Uterus (tissue), 2 donors: ENCODE measurements at regions not wholly inside any gene's neighbourhood (a gene's known extent, or its start where the extent isn't known, plus 50 kb on each side); places are given as distances from the start of the nearest gene placed in this dataset.

Source experiments
- CTCF ChIP-seq, 4 experiments: fragments of 200-600 bp in 2 of 4; fragments of 450-650 bp in 2 of 4; sonication (generic) in 2 of 4; IDR thresholded peaks; one replicate each; pipeline ENCODE4 v1.5.1; 2016 to 2019; ENCODE audit warnings: antibody characterized with exemption in 4 of 4, mild to moderate bottlenecking in 2 of 4, moderate library complexity in 1 of 4
- POLR2A ChIP-seq, 2 donors: fragments of 450-650 bp; IDR thresholded peaks; one replicate each; pipeline ENCODE4 v1.6.1; 2016; ENCODE audit warnings: antibody characterized with exemption in 2 of 2, mild to moderate bottlenecking in 1 of 2, moderate library complexity in 1 of 2

GRCh38 chr16:87012954-87013938 lies 303.9 kb downstream of the C16orf95 start:
- TF ChIP-seq CTCF (IDR thresholded peaks at IDR 0.05) (no peak), POLR2A (IDR thresholded peaks at IDR 0.05) (no peak)
